ENCODE measurements at regions not wholly inside any gene's neighbourhood (a gene's known extent, or its start where the extent isn't known, plus 50 kb on each side); places are given as distances from the start of the nearest gene placed in this dataset.
"Not testable (repeated sequence)": the region's sequence is repeated elsewhere in the genome, so short reads cannot be mapped to it uniquely, and the experiment has no call there.

- no peak for ATAC-seq
Measured at GRCh38 chr13:76266561-76266960, 619.6 kb downstream of the KCTD12 start.

GRCh38 chr13:76250211-76250610, 614.1 kb downstream of the LMO7 start:
- ATAC-seq = no peak

DNA sequence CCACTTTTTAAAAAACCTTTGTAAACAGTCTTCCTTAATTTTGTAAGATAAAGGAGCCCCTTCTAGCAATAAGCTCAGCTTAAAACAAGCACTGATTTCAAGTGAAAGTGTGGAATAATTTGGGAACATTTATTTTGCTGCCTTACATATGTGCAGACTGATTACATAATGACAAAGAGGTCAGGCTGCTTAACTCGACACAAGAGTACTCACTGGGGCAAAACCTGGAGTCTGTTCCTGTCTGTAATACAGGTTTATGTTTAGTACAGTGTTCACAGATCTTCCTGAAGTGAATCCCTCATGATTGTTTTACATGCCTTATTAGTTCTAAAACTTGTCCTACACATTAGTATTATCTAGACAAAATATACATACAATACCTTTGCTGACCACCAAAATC, 609.8 kb downstream of the LMO7 start:
- ATAC-seq = no peak

DNA sequence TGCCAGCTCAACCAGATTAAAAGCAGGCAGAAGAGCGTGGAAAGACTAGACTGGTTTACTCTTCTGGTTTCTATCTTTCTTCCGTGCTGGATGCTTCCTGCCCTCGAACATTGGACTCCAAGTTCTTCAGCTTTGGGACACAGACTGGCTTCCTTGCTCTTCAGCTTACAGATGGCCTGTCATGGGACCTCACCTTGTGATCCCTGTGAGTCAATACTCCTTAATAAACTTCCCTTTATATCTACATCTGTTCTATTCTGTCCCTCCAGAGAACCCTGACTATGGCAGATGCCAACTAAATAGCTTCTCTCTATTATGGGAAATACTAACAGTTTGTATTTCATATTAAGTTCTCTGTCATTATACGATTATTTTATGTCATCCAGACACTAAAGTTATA, 609.1 kb downstream of the LMO7 start:
- ATAC-seq = no peak

- ATAC-seq = not testable (repeated sequence)
Measured at GRCh38 chr13:76243120-76243519, 607.0 kb downstream of the LMO7 start.

DNA sequence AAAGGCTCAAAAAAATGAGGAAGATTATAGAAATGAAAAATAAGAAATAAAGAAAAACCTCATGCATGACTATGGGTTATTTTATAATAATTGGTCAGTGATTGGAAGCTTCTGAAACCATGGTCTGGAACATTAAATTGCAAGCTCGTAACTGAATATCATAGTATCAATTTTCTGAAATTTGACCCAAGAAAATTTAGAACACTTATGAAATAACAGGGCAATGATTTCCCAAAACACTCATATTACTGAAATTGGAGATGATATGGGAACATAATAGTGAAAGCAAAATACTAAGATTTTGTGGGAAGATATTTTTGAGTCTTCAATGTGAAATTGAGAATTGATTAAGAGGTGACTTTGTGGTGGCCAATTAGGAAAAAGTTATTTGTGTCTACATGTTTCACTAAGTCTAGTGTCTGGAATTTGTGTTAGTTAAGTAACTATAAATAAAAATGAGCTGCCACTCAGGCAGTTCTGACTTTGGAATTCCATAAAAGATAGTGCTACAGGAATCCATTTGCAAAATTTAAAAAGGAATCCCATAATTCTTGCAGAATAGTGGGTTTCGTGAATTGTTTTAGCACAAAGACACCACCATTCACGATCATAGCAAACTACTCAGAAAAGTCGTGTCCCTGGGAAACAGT, 603.0 kb downstream of the LMO7 start:
- ATAC-seq = no peak

- ATAC-seq = no peak
Measured at GRCh38 chr13:76231522-76232167, 595.5 kb downstream of the LMO7 start.

- no peak for ATAC-seq
Measured at GRCh38 chr13:76229281-76229680, 593.2 kb downstream of the LMO7 start.

DNA sequence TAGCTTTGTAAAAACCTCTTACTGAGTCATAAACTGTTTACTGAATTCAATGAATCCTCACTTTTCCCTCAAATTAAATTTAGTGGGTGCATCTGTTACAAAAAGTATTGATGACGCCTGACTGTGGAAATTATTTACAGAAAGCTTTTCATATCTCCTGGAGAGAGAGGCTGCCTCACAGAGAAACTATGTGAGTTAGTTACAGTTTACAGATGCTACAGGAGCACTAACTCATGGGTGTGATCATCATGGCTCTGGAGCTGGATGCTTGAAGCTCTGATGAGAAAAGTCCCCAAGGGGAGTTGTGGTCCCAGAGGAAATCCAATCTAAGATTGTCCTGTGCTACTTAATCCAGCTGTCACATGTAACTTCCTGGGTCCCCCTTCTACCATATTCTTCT, 590.8 kb downstream of the LMO7 start:
- ATAC-seq = no peak

DNA sequence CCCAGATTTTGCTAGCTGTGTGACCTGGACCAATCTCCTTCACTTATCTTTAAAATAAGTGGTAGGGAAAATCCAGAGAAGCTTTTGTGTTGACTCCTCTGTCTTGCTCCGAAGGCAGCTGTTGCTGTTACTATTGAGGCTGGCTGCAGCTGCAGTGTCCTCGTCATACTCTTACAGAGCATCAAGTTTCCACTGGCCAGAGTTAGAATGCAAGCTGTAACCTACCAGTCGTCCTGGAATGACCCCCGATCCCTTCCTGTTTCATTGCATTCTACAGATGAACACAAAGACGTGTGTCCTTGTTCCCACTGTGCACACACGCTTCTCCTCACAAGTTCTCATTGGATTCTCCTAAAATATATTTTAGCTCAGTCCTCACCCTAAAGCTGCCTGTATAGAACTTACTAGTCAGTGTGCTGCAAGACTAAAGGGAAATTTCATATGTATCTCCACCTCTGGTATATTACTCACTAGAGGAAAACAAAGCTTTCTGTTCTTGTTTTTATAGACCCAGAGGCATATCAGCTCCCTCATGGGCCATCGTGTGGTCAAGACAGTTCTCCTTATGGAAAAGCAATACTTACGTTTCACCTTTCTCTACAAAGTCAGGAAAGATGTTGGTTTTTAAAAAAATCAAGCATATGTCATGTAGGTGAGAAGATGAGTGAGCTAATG, 589.8 kb downstream of the LMO7 start:
- no peak for ATAC-seq

DNA sequence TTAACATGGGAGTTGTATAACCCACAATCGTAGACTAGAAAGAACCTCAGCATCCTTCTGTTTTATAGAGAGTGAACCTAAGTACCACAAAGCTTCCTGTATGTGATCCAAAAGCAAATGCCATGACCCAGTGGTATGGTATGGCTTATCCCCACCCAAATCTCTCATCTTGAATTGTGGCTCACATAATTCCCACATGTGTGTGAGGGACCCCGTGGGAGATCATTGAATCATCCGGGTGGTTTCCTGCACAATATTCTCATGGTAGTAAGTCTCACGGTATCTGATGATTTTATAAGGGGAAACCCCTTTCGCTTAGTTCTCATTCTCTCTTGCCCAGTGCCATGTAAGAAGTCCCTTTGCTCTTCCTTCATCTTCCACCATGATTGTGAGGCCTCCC, 587.9 kb downstream of the LMO7 start:
- ATAC-seq = no peak

GRCh38 chr13:76223565-76223964, 587.4 kb downstream of the LMO7 start:
- ATAC-seq = no peak

DNA sequence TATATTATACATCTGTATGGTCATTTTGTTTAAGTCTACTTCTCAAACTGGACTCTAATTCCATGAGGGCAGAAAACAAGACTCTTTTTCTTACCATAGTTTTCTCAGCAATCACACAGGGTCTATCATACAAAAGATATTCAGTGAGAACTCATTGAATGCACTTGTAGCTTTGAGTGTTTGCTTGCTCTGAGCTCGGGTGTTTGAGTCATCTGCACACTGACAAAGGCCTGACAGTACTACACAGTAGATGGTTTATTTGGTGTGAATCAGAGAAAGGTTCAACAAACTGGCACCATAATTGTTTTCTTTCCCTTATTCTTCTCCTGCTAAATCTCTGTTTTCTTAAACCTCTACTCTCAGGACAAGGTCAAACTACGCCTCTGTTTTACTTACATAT, 586.4 kb downstream of the LMO7 start:
- ATAC-seq = no peak

- no peak for ATAC-seq
Measured at GRCh38 chr13:76216729-76217128, 580.6 kb downstream of the LMO7 start.

DNA sequence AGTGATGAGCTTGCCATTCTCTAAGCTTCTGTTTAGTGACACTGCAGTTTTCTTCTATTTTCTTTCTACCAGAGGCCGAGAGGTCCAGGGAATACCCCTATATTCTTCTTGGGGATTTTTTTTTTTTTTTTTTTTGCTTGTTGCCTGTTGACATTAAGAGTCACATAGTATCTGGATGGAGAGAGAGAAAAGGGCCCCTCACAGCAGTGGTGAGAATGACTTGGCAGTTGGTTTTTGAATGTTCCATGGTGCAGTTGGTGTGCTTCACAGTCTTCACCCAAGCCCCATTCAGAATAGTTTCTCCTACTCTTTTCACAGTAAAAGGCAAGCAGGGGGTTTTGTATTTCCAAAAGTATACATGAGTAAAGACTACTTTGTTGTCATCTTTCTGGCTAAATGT, 577.9 kb downstream of the LMO7 start:
- no peak for ATAC-seq

DNA sequence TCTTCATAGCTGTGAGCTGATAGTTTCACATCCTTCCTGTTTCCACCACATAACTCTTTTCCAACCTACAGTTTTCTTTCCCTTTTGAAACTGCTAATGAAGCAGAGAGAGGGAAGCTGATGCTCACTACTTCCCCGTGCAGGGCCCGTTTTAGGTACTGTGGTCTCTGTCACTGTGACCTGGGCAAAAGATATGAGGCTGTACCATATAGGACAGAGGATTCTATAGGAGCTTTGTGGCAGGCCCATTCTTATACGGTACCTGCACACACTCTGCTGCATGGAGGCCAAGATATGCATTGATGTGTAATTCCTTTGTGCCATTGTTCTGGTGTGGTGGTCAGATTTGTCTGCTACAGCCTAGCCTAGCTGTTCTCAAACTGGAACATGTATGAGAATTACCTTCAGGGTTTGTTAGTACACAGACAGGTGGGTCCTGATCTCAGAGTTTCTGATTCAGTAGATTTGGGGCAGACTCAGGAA, 577.3 kb downstream of the LMO7 start:
- no peak for ATAC-seq

- ATAC-seq = no peak
Measured at GRCh38 chr13:76210262-76210661, 574.1 kb downstream of the LMO7 start.

- ATAC-seq = no peak
Measured at GRCh38 chr13:76198568-76199163, 562.5 kb downstream of the LMO7 start.

- ATAC-seq = no peak
Measured at GRCh38 chr13:76189882-76190519, 553.9 kb downstream of the LMO7 start.

DNA sequence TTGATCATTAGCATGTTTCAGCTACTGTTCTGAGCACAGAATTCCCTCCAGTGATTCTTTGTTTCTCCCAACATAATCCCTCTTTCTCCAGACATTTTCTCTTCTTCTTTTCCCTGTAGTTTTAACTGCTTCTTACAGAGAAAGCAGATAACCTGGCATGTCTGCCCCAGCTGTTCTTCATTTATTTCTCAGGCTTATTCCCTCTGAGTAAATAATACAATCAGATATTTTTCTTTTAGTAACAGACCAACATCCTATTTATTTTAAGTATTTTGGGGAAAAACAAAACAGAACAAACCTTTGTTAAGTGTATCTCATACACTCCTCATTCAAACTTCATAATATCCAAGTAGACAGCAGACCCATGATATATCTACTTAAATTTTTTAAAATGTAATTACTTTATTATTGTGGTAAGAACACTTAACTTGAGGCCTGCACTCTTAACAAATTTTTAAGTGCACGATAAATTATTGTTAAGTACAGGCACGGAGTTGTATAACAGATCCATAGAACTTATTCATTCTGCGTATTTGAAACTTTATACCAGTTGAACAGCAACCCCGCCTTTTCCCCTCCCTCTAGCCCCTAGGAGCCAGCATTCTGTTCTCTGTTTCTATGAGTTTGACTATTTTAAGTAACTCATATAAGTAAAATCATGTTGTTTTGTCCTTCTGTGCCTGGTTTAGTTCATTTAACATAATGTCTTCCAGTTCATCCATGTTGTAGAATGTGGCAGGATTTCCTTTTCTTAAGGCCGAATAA, 540.0 kb downstream of the LMO7 start:
- ATAC-seq = no peak

DNA sequence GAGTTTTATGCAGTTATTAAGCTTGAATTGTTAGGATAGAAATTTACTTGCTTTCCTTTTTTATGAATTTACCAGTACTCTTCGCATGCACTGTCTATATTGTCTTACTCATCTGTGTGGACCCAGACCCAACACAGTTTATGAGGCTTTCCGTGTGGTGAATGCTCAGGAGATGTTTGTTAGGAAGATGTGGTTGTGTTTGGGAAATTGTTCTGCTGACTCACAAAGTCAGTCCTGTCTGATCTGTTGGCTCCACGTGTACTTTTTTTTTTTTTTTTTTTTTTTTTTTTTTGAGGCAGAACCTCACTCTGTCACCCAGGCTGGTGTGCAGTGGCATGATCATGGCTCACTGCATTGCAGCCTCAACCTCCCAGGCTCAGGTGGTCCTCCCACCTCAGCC, 532.5 kb downstream of the LMO7 start:
- ATAC-seq = no peak

- ATAC-seq = no peak
Measured at GRCh38 chr13:76164290-76164689, 528.2 kb downstream of the LMO7 start.
